Upper lobe of left lung (tissue), 4 donors: ENCODE measurements at regions not wholly inside any gene's neighbourhood (a gene's known extent, or its start where the extent isn't known, plus 50 kb on each side); places are given as distances from the start of the nearest gene placed in this dataset.

ENCODE experiments used
- CTCF ChIP-seq, 6 experiments: fragments of 450-650 bp in 4 of 6; fragments of 200-600 bp in 2 of 6; sonication (generic) in 2 of 6; IDR thresholded peaks; one replicate each; pipeline ENCODE4 v1.5.1; 2016 to 2019; ENCODE audit warnings: antibody characterized with exemption in 6 of 6
- EP300 ChIP-seq, 4 donors: sonication (generic); formaldehyde crosslinking; IDR thresholded peaks; one replicate each; pipeline ENCODE4 v1.5.1; 2017; ENCODE audit warnings: antibody characterized with exemption in 4 of 4, control low read depth in 2 of 4
- POLR2A ChIP-seq, 4 donors: fragments of 450-650 bp; IDR thresholded peaks; one replicate each; pipeline ENCODE4 v1.5.1; 2016 to 2017; ENCODE audit warnings: antibody characterized with exemption in 4 of 4, mild to moderate bottlenecking in 2 of 4
- POLR2AphosphoS5 ChIP-seq, 2 donors: sonication (generic); formaldehyde crosslinking; IDR thresholded peaks; one replicate each; pipeline ENCODE4 v1.5.1; 2017; ENCODE audit warnings: antibody characterized with exemption in 2 of 2

- TF ChIP-seq CTCF (IDR thresholded peaks at IDR 0.05) (no peak), POLR2A (IDR thresholded peaks at IDR 0.05) (no peak), EP300 (IDR thresholded peaks at IDR 0.05) (no peak), POLR2AphosphoS5 (IDR thresholded peaks at IDR 0.05) (no peak)
These were observed 187.5 kb upstream of the MAP2 start for GRCh38 chr2:209236377-209236776.
